Smooth muscle cell (in vitro differentiated cells): ENCODE measurements at regions not wholly inside any gene's neighbourhood (a gene's known extent, or its start where the extent isn't known, plus 50 kb on each side); places are given as distances from the start of the nearest gene placed in this dataset.

Experiments used
- DNase-seq: peaks from one replicate; lab custom pipeline; 2025; ENCODE audit not compliant: unreplicated experiment; lab: John Stamatoyannopoulos, UW
- H2AFZ ChIP-seq: fragments of 200-600 bp; sonication (generic); 2 replicates; pipeline ENCODE4 v1.6.0; 2016; ENCODE audit warnings: antibody characterized with exemption, low read depth, mild to moderate bottlenecking
- H3F3A ChIP-seq: fragments of 200-600 bp; sonication (generic); 2 replicates; pipeline ENCODE4 v1.6.0; 2017; ENCODE audit warnings: antibody characterized with exemption, low read depth
- H3K27ac ChIP-seq: fragments of 200-600 bp; sonication (generic); 2 replicates; pipeline ENCODE4 v1.5.1; 2016; ENCODE audit warnings: low read depth, mild to moderate bottlenecking
- H3K27me3 ChIP-seq: fragments of 200-600 bp; sonication (generic); 2 replicates; pipeline ENCODE4 v1.6.1; 2016; ENCODE audit warnings: low read depth, mild to moderate bottlenecking
- H3K36me3 ChIP-seq: fragments of 200-600 bp; sonication (generic); 2 replicates; pipeline ENCODE4 v1.5.1; 2016; ENCODE audit warnings: low read depth
- H3K4me1 ChIP-seq: fragments of 200-600 bp; sonication (generic); 2 replicates; pipeline ENCODE4 v1.5.1; 2016; ENCODE audit warnings: low read depth
- H3K4me2 ChIP-seq: fragments of 200-600 bp; sonication (generic); 2 replicates; pipeline ENCODE4 v1.6.0; 2016; ENCODE audit warnings: mild to moderate bottlenecking
- H3K4me3 ChIP-seq: fragments of 200-600 bp; sonication (generic); 2 replicates; pipeline ENCODE4 v1.5.1; 2016; ENCODE audit warnings: mild to moderate bottlenecking
- H3K79me2 ChIP-seq: fragments of 200-600 bp; sonication (generic); 2 replicates; pipeline ENCODE4 v1.6.0; 2016; ENCODE audit warnings: low read depth, mild to moderate bottlenecking
- H3K9ac ChIP-seq: fragments of 200-600 bp; sonication (generic); 2 replicates; pipeline ENCODE4 v1.6.0; 2016; ENCODE audit warnings: low read depth
- H3K9me3 ChIP-seq: fragments of 200-600 bp; sonication (generic); replicated peaks from 2 replicates; pipeline ENCODE4 v1.5.1; 2016; ENCODE audit warnings: low read depth
- H4K20me1 ChIP-seq: fragments of 200-600 bp; sonication (generic); 2 replicates; pipeline ENCODE4 v1.6.0; 2016; ENCODE audit warnings: low read depth
- WGBS: methylation state at CpG from one replicate; pipeline ENCODE4 v1.1.7; 2016; ENCODE audit warnings: low lambda C conversion rate; 5-methylcytosine and 5-hydroxymethylcytosine counted together
- TF ChIP-seq, protein P1 (sequence below): fragments of 200-600 bp; sonication (generic); IDR thresholded peaks from 2 replicates; pipeline ENCODE4 v1.5.1; 2017; ENCODE audit warnings: borderline replicate concordance, mild to moderate bottlenecking, antibody characterized with exemption; ENCODE audit not compliant: insufficient read depth, poor library complexity, severe bottlenecking

DNA sequence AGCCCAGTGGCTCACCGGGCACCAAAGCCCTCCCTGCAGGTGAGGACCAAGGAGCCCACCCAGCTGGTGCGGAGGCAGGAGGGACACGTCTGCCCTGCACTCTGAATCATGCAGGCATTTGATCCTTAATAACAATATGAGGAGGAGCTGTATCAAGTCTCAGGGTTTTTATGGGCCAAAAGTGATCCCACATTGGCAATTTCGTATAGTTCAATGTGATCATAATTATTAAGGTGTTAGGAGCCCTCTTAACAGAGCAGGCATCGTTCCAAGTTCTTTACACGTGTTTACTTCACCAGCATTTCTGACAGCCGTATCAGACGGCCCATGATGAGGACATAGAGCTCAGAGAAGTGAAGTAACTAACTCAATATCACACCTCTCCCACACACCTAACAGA lies 91.9 kb upstream of the PRR5 start:
- 91% methylated on average over 8 of the region's 8 CpGs for WGBS

DNA sequence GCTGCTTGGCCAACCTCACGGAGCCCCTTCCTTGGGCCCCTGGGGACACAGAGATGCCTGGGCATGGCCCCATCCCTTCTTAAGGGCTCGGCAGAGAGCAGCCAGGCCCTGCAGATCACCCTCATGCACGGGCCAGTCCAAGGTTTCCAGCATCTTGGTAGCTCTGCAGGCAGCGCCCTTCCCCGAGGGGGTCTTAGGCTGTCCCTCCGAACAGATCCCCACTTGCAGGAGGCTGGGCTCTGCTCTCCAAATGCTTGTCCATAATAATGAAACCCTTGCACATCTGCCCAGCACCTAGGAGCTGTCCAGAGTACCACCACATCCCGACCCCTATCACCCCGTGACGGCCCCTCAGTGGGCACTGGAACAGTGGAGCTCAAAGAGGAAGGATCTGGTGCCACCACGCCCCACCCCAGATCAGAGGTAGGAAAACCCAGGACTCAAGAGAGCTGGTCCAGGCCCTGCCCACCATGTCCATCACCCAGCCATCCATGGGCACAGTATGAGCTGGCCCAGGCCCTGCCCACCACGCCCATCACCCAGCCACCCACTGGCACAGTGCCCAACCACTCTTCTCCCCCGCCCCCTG lies 92.5 kb upstream of the PRR5 start:
- Histone ChIP-seq H3K27me3 (no peaks in the 10 kb centered on the region), H3K4me1 (no peaks in the 10 kb centered on the region), H3K4me3 (no peak overlapping the region), H3K79me2 (no peaks in the 10 kb centered on the region), H3K9me3 (no peaks in the 10 kb centered on the region), H4K20me1 (no peaks in the 10 kb centered on the region), H3K9ac (no peak overlapping the region), H3F3A (no peaks in the 10 kb centered on the region), H3K4me2 (no peak overlapping the region), H2AFZ (no peak overlapping the region), H3K36me3 (no peaks in the 10 kb centered on the region), H3K27ac (no peak overlapping the region)
- WGBS: 87% methylated on average over 12 of the region's 12 CpGs
- no peak for DNase-seq
- TF ChIP-seq, protein P1, sequence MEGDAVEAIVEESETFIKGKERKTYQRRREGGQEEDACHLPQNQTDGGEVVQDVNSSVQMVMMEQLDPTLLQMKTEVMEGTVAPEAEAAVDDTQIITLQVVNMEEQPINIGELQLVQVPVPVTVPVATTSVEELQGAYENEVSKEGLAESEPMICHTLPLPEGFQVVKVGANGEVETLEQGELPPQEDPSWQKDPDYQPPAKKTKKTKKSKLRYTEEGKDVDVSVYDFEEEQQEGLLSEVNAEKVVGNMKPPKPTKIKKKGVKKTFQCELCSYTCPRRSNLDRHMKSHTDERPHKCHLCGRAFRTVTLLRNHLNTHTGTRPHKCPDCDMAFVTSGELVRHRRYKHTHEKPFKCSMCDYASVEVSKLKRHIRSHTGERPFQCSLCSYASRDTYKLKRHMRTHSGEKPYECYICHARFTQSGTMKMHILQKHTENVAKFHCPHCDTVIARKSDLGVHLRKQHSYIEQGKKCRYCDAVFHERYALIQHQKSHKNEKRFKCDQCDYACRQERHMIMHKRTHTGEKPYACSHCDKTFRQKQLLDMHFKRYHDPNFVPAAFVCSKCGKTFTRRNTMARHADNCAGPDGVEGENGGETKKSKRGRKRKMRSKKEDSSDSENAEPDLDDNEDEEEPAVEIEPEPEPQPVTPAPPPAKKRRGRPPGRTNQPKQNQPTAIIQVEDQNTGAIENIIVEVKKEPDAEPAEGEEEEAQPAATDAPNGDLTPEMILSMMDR: no peak

More for the DNA sequence above, 91.9 kb upstream of the PRR5 start:
- Histone ChIP-seq H3K9me3 (no peaks in the 10 kb centered on the region), H3K79me2 (no peaks in the 10 kb centered on the region), H3K36me3 (no peaks in the 10 kb centered on the region), H3K4me2 (no peak overlapping the region), H2AFZ (no peak overlapping the region), H3K4me3 (no peak overlapping the region), H4K20me1 (no peaks in the 10 kb centered on the region), H3K4me1 (no peaks in the 10 kb centered on the region), H3K27me3 (no peaks in the 10 kb centered on the region), H3F3A (no peaks in the 10 kb centered on the region), H3K9ac (no peak overlapping the region), H3K27ac (no peak overlapping the region)
- TF ChIP-seq, protein P1: no peak
- no peak for DNase-seq

DNA sequence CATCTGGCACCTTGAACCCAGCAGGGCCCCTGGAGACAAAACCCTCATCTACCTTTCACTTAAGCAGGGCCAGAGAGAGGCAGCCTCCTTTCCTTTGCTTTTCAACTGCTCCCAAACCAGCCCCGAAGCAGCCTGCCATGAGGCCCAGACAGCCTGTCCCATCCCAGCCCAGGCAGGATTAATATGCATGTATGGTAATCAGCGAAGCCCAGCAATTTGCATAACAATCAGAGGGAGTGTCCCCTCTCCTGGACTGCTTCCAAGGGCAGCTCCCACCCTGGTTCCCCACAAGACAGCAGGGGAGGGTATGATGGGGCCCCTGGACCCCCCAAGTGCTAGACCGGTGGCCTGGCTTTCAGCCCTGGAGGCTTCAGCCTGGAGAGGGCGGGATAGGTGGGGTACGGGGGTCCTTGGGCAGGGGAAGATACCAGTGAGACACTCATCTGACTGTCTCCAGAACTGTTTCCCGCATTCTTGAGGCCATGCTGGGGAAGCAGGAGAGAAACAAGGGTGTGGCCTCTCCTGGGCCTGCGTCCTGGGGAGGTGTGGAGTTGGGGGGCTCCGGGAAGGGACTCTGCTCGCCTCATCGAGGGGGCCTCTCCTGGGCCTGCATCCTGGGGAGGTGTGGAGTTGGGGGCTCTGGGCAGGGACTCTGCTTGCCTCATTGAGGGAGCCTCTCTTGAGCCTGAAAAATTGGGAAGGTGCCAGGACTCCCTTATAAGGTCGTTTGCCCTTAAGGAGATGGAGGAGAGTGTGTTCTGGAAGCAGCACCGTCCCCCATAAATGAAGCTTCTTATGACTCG lies 93.2 kb upstream of the PRR5 start:
- H3K27ac ChIP-seq: no peak overlapping the region
- no peaks in the 10 kb centered on the region for H3K4me1 ChIP-seq
- TF ChIP-seq, protein P1: no peak
- DNase-seq: no peak
- no peaks in the 10 kb centered on the region for H3K27me3 ChIP-seq
- no peaks in the 10 kb centered on the region for H3K9me3 ChIP-seq
- H3K4me2 ChIP-seq: no peak overlapping the region
- WGBS: 78% methylated on average over 12 of the region's 13 CpGs
- H3K9ac ChIP-seq: no peak overlapping the region
- no peak overlapping the region for H2AFZ ChIP-seq
- H3K36me3 ChIP-seq: no peaks in the 10 kb centered on the region
- no peaks in the 10 kb centered on the region for H3F3A ChIP-seq
- H4K20me1 ChIP-seq: no peaks in the 10 kb centered on the region
- H3K79me2 ChIP-seq: no peaks in the 10 kb centered on the region
- no peak overlapping the region for H3K4me3 ChIP-seq
